GM19043 (cell line): ENCODE measurements at regions not wholly inside any gene's neighbourhood (a gene's known extent, or its start where the extent isn't known, plus 50 kb on each side); places are given as distances from the start of the nearest gene placed in this dataset.

ENCODE experiments used
- ATAC-seq: cut with Tn5 transposase; IDR thresholded peaks from one replicate; pipeline ENCODE4 v1.9.1; 2021; ENCODE audit warnings: low read depth; ENCODE audit not compliant: unreplicated experiment

DNA sequence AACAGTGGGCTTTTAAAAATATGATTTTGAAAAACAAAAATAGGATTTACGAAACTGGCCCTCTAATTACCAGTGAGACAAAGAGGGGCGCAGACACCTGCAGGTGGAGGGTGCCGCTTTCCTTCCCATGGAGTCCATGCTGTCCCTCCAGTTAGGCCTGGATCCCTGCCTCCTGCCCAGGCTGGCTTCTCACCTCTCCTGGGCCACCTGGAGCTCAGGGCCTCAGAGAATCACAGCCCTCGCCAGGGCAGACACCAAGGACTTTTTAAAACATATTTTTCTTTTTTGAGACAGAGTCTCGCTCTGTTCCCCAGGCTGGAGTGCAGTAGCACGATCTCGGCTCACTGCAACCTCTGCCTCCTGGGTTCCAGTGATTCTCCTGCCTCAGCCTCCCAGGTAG is 1437.2 kb downstream of the TBC1D22A start:
- ATAC-seq = no peak

DNA sequence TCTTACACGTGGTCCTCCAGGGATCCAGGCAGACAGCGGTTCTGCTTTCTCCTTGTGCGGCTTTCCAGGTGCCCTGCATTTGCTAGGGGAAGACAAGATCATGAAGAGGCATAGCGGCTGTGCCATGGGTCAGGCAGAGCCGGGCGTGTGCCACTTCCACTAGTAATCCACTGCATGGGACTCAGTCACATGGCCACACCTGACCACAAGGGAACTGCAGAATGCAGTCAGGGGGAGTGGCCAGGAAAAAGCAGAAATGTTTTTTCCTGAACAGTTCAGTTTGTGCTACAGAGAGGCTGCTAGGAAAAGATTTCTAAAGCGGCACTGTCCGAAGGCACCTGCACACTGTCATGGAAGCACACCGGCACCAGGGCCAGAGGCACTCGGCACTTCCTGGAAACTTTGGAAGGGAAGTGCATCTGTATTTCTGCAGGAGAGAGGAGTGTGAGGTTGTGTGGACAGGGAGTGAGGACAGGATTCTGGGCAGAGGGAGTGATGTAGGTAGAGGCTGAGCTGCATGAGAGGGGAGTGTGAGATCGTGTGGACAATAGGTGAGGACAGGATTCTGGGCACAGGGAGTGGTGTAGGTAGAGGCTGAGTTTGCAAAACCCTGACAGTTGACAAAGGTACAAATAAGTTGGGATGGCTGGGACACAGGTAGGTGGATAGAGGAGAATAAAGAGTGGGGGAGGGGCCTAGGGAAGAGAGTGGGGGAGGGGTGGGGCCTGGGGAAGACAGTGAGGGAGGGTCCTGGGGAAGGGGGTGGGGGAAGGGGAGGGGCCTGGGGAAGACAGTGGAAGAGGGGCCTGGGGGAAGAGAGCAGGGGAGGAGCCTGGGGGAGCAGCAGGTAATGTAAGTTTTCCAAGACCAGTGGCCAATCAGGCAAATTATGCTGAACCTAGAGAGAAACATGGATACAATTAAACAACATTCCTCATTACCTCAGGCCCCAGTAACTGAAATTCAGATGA is 1436.3 kb downstream of the TBC1D22A start:
- no peak for ATAC-seq

- ATAC-seq = no peak
Measured at GRCh38 chr22:48197189-48197690, 1434.8 kb downstream of the TBC1D22A start.

DNA sequence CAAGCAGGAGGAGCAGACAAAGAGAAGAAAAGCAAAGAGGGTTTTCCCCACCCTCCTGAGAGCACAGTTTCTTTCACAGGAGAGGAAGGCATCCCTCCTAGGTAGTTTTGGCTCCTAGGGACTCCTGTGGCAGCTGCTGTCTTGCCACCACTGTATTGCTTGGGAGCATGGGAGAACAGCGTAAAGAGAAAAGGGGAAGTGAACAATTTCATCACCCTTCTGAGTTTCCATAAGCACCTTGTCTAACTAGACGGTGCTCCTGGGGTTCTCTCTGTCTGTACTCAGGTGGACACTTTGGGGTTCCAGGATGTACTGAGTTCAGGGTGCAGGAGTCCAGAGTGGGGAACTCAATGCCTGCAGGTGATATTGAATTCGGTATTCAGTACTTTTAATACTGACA is 1430.5 kb downstream of the TBC1D22A start:
- ATAC-seq = no peak

GRCh38 chr22:48192071-48192470 is 1429.6 kb downstream of the TBC1D22A start:
- ATAC-seq = no peak

- no peak for ATAC-seq
Measured at GRCh38 chr22:48188231-48188721, 1425.8 kb downstream of the TBC1D22A start.

- no peak for ATAC-seq
Measured at GRCh38 chr22:48187356-48187755, 1424.9 kb downstream of the TBC1D22A start.

GRCh38 chr22:48186146-48186790 is 1423.8 kb downstream of the TBC1D22A start:
- ATAC-seq = no peak

DNA sequence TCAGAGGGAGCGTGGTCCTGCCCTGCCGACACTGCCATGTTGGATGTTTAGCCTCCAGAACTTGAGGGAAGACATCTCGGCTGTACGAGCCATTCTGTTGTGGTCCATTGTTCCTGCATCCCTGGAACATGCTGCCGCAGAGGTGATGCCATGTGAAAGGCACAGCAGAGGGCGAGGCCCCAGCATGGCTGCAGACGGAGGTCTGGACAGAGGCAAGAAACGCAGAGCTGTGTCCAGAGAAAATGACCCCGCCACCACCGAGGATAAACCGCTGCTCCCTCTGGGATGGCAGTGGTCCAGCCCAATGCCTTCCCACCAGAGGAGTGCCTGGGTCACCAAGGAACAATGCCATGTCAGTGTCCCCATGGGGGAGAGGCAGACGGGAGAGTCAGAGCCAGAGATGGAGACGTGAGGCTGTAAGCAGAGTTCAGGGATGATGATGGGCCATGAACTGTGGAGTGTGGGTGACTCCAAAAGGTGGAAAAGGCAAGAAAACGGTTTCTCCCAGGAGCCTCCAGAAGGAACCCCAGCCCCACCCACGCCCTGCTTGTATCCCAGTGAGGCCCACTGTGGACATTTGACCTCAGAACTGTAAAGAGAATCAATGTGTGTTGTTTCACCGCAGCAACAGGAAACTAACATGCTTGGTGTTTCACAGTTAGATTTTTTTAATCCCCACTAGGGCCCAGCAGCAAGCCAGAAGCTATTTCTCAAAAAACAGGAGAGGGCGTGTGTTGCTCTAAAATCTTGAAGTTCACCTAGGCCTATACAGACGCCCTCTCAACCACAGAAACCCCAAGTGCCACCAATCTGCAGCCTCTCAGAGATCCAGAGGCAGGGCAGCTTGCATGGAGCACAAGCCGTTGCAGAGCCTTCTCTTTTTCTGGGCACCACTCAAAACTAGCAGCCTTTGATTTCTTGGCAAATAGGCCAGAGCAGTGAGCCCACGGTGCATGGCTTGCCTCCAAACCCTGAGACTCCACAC is 1422.9 kb downstream of the TBC1D22A start:
- no peak for ATAC-seq

DNA sequence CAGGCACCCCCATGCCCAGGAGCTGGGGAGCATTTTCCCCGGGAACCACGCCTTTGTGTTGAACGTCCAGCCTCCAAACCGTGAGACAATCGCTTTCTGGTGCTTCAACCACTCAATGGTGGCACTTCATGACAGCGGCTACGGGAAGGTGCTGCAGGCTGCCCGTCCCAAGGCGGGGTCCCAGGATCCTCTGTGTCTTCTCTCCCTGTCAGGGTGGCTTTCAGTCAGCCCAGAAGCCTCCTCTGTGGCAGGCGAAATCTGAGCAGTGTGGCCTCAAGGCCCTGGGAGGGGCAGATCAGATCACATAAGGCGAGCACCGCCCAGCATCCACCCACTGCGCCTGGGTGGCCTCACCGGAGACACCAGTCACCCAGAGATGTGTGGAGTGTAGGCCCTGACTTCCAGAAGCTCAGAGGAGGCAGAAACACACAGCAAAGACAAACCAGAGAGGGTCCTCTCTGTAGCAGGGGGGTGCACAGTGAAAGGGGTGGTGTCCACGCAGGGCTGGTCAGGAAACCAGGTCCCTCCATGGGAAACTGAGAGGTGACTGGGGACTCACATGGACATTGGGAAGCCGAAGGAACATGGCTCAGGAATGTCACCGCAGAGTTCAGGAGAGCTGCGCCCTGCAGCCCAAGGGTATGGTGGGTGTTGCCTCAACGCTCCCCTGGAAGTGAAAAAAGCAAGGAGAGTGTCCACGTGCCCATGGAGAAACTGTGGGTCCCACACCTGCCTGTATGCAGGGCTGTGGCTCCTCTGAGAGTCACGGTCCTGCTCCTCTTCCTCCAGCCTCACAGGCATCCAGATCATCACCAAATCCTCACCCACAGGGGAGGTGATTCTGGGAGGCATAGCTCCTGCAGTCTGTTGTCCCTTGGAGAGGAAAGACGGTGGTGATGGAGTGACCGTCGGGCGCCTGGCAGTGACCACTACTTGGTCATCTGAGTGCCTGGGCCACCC is 1420.7 kb downstream of the TBC1D22A start:
- no peak for ATAC-seq

DNA sequence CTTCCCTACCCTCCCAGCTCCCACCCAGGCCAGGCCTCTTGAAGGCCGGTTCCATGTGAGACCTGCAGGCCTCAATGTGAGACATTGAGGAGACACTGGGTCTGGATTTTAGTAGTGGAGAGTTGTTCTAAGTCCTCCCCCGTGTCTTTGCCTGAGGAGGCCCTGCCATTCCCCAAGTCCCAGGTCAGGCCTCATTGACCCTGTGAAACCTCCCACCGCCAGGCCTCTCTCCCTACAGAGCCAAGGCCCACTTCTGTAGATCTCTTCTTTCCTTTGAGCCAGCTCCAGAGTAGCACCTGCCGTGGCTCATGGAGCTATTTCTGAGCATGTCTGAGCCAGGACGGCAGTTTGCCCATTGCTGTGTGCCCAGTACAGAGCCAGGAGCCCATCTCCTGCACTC is 1419.6 kb downstream of the TBC1D22A start:
- no peak for ATAC-seq

- no peak for ATAC-seq
Measured at GRCh38 chr22:48181263-48181955, 1419.0 kb downstream of the TBC1D22A start.

DNA sequence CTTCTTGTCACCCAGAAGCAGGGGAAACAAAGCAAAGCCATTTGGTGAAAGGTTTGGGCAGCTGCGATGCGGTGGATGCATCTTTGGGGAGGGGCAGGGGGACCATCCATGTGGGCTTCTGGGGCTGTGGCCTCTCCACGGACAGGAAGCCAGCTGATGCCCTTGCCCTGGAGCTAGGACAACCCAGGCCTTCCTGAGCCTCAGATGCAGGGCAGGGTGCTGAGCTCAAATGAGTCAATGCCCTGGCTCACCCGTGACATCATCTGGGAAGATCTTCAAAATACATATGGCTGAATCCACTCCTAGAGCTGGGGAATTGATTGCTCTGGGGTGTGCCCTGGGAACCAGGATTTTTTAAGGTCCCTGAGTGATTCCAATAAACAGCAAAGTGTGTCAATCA is 1418.2 kb downstream of the TBC1D22A start:
- no peak for ATAC-seq

- no peak for ATAC-seq
Measured at GRCh38 chr22:48179571-48180546, 1417.4 kb downstream of the TBC1D22A start.

GRCh38 chr22:48178536-48178935 is 1416.1 kb downstream of the TBC1D22A start:
- ATAC-seq = no peak

DNA sequence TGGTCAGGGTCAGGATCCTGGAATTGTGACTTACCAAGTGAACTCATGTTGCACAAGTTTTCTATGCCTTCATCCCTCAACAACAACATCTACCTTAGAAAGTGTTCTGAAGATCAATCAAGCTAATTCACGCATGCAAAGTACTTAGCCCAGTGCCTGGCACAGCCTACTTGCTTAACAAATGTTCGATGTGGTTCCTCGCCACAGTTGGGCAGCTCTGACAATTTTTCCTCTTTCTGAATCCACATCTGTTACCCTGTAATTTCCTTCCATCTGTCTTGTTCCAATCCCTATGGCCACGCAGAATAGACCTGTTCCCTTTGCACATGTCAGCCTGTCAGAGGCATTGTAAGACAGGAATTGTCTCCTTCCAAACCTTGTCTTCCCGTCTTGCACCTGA is 1415.2 kb downstream of the TBC1D22A start:
- ATAC-seq = no peak

- ATAC-seq = no peak
Measured at GRCh38 chr22:48175721-48176120, 1413.3 kb downstream of the TBC1D22A start.
